ENCODE measurements at regions not wholly inside any gene's neighbourhood (a gene's known extent, or its start where the extent isn't known, plus 50 kb on each side); places are given as distances from the start of the nearest gene placed in this dataset.

GRCh38 chr13:99630269-99630898 lies 129.1 kb downstream of the TM9SF2 start:
- DNase-seq = no peak

GRCh38 chr13:99629641-99630040 lies 128.4 kb downstream of the TM9SF2 start:
- no peak for DNase-seq

- DNase-seq = no peak
Observed at GRCh38 chr13:99628442-99628841, 127.2 kb downstream of the TM9SF2 start.

GRCh38 chr13:99626461-99627082 lies 125.3 kb downstream of the TM9SF2 start:
- no peak for DNase-seq

- no peak for DNase-seq
Observed at GRCh38 chr13:99624936-99625540, 123.8 kb downstream of the TM9SF2 start.

GRCh38 chr13:99620806-99621205 lies 119.5 kb downstream of the TM9SF2 start:
- no peak for DNase-seq

GRCh38 chr13:99619207-99619606 lies 117.9 kb downstream of the TM9SF2 start:
- DNase-seq = no peak

- peak; percentile 39 for DNase-seq
Observed at GRCh38 chr13:99617474-99618255, 116.4 kb downstream of the TM9SF2 start.

- no peak for DNase-seq
Observed at GRCh38 chr13:99614465-99614885, 113.2 kb downstream of the TM9SF2 start.

Data from NCI-H2227 treated with DMSO at 0.1 percent for 48 hours (cell line).